Gastroesophageal sphincter (tissue), 4 donors: ENCODE measurements at regions not wholly inside any gene's neighbourhood (a gene's known extent, or its start where the extent isn't known, plus 50 kb on each side); places are given as distances from the start of the nearest gene placed in this dataset.

Experiments used
- ATAC-seq: fragments of 150-250 bp; one replicate; pipeline ENCODE4 v1.9.1; 2016; ENCODE audit warnings: mild to moderate bottlenecking, moderate library complexity
- H3K27ac ChIP-seq, 4 donors: fragments of 200-600 bp; sonication (generic) in 3 of 4; 1 replicate in 3 of 4; 2 replicates in 1 of 4; pipeline ENCODE4 v1.5.1; 2016 to 2019
- H3K27me3 ChIP-seq: fragments of 200-600 bp; sonication (generic); one replicate; pipeline ENCODE4 v1.5.1; 2019
- H3K36me3 ChIP-seq, 2 donors: fragments of 200-600 bp; sonication (generic); one replicate each; pipeline ENCODE4 v1.5.1; 2019; ENCODE audit warnings: control low read depth in 1 of 2
- H3K4me1 ChIP-seq, 3 donors: fragments of 200-600 bp; sonication (generic); 1 replicate in 2 of 3; 2 replicates in 1 of 3; pipeline ENCODE4 v1.5.1; 2016 to 2019; ENCODE audit warnings: control low read depth in 2 of 3
- H3K4me3 ChIP-seq, 2 donors: fragments of 200-600 bp; sonication (generic); one replicate each; pipeline ENCODE4 v1.5.1; 2019; ENCODE audit warnings: mild to moderate bottlenecking in 1 of 2, moderate library complexity in 1 of 2
- H3K9me3 ChIP-seq, 3 donors: fragments of 200-600 bp; sonication (generic); one replicate each; pipeline ENCODE4 v1.5.1; 2017 to 2019; ENCODE audit warnings: control low read depth in 2 of 3
- EP300 ChIP-seq: sonication (generic); formaldehyde crosslinking; IDR thresholded peaks from one replicate; pipeline ENCODE4 v1.6.1; 2017; ENCODE audit warnings: antibody characterized with exemption, mild to moderate bottlenecking
- POLR2A ChIP-seq, 2 donors: fragments of 450-650 bp; IDR thresholded peaks; one replicate each; pipeline ENCODE4 v1.6.1; 2017; ENCODE audit warnings: antibody characterized with exemption in 2 of 2, mild to moderate bottlenecking in 2 of 2, moderate library complexity in 1 of 2
- POLR2AphosphoS5 ChIP-seq: sonication (generic); formaldehyde crosslinking; IDR thresholded peaks from one replicate; pipeline ENCODE4 v1.6.1; 2017; ENCODE audit warnings: antibody characterized with exemption
- WGBS, 2 donors: methylation state at CpG; one replicate each; pipeline ENCODE4 v1.1.5; 2018; ENCODE audit warnings: low coverage in 1 of 2; 5-methylcytosine and 5-hydroxymethylcytosine counted together
- TF ChIP-seq, protein P1 (sequence below), 4 experiments: fragments of 200-600 bp in 2 of 4; fragments of 450-650 bp in 2 of 4; sonication (generic) in 1 of 4; IDR thresholded peaks; one replicate each; pipeline ENCODE4 v1.5.1; 2017 to 2019; ENCODE audit warnings: antibody characterized with exemption in 4 of 4, mild to moderate bottlenecking in 2 of 4, moderate library complexity in 2 of 4

DNA sequence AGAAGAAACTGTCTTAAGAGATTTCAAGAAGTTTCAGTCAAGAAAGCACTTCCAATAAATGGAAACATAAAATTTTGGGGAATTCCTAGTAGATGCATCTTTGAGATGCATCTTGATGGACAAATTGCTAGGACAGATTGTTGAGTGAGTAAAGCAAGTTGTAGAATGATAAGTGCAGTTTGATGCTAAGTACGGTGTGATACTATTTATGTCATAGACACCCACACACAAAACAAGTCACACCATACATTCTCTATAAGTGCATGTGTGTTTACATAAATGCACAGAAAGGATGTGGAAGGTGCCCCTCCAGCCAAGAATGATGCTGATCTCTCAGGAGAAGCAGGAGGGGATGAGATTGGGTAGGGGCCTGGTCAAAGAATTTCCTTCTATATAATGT lies 375.7 kb downstream of the FOXO1 start:
- H3K4me1 ChIP-seq, result no peaks in the 10 kb centered on the region
- H3K4me3 ChIP-seq, result no peak overlapping the region
- no peak for TF ChIP-seq EP300
- no peak for TF ChIP-seq POLR2AphosphoS5
- TF ChIP-seq, protein P1, sequence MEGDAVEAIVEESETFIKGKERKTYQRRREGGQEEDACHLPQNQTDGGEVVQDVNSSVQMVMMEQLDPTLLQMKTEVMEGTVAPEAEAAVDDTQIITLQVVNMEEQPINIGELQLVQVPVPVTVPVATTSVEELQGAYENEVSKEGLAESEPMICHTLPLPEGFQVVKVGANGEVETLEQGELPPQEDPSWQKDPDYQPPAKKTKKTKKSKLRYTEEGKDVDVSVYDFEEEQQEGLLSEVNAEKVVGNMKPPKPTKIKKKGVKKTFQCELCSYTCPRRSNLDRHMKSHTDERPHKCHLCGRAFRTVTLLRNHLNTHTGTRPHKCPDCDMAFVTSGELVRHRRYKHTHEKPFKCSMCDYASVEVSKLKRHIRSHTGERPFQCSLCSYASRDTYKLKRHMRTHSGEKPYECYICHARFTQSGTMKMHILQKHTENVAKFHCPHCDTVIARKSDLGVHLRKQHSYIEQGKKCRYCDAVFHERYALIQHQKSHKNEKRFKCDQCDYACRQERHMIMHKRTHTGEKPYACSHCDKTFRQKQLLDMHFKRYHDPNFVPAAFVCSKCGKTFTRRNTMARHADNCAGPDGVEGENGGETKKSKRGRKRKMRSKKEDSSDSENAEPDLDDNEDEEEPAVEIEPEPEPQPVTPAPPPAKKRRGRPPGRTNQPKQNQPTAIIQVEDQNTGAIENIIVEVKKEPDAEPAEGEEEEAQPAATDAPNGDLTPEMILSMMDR (IDR thresholded peaks at IDR 0.05), result no peak
- no peak for TF ChIP-seq POLR2A (IDR thresholded peaks at IDR 0.05)
- H3K27me3 ChIP-seq, result no peaks in the 10 kb centered on the region
- 75% methylated on average over 1 of the region's 1 CpG; no CpG with 5 or more reads in 1 of the 2 donors for WGBS, 2 donors
- H3K9me3 ChIP-seq, result no peaks in the 10 kb centered on the region
- no peak for ATAC-seq
- no peak overlapping the region for H3K27ac ChIP-seq
- H3K36me3 ChIP-seq, result no peaks in the 10 kb centered on the region

DNA sequence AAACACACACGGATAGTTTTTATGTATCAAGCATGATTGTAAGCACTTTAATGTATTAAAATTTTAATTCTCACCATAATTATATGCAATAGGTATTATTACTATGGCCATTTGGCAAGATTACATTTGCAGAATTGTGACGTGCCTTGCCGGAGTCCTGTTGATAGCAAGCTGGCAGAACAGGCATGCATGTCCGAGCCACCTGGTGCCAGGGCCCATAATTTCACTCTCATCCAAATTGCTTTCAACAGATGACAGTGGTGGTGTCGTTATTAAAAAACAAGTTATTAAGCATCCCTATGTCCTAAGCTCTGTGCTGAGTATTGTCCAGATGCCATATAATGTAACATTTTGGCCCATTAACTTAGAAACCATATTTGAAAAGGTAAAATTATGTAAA lies 374.3 kb downstream of the FOXO1 start:
- TF ChIP-seq POLR2A (IDR thresholded peaks at IDR 0.05), result no peak
- no peak for TF ChIP-seq EP300
- no peak for TF ChIP-seq POLR2AphosphoS5
- peaks cover 0 to 11% (median 0%) of the 10 kb centered on the region in 3 donors for H3K9me3 ChIP-seq
- no peaks in the 10 kb centered on the region for H3K27me3 ChIP-seq
- no peaks in the 10 kb centered on the region for H3K36me3 ChIP-seq
- H3K4me3 ChIP-seq, result no peak overlapping the region
- no peak overlapping the region for H3K27ac ChIP-seq
- H3K4me1 ChIP-seq, result no peaks in the 10 kb centered on the region
- no peak for ATAC-seq
- WGBS, 2 donors, result 92% methylated on average over 5 of the region's 5 CpGs; no CpG with 5 or more reads in 1 of the 2 donors

DNA sequence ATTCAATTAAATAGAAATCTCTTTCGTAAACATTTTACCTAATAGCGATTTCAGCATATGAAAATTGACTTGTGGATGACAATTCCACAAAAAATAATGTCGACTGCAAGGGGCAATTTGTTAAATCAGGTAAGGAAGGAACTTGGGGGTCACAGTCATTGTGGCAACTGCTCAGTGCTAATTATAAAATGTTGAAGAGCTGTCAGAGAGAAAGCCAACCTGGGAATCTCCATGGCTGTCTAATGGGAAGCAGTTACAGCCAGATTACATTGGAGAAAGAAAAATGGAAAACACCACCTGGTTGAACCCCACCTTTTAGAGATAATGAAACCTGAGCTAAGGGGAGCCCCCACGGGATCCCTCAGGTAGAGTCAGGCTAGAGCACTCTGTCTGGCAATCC lies 373.9 kb downstream of the FOXO1 start:
- Histone ChIP-seq H3K27ac (no peak overlapping the region), H3K9me3 (peaks cover 0 to 11% (median 0%) of the 10 kb centered on the region in 3 donors), H3K4me1 (no peaks in the 10 kb centered on the region), H3K36me3 (no peaks in the 10 kb centered on the region), H3K27me3 (no peaks in the 10 kb centered on the region), H3K4me3 (no peak overlapping the region)
- ATAC-seq, result no peak
- TF ChIP-seq POLR2A (IDR thresholded peaks at IDR 0.05), result no peak
- no peak for TF ChIP-seq EP300
- TF ChIP-seq, protein P1 (IDR thresholded peaks at IDR 0.05), result no peak
- TF ChIP-seq POLR2AphosphoS5, result no peak
- WGBS, 2 donors, result 66 to 94% methylated on average over 4 of the region's 4 CpGs

DNA sequence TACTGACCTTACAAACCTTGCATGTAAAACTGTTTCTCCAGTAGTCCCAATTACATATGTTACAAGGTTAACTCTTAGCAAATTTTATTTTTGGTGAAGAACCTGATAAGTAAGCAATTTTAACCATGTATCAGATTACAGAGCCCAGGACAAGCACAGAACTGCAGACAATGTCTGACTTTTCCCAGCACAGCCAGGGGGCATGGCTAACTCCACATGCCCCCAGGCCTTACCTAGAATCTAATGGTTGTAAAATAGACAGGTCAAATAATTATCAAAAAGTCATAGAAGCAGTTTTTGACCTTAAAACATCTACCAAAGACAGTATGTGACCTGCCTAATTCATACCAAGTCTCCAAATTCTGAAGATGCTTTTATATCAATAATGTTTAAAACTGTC lies 364.1 kb downstream of the FOXO1 start:
- H3K27ac ChIP-seq, result no peak overlapping the region
- peaks cover 0 to 10% (median 0%) of the 10 kb centered on the region in 3 donors for H3K9me3 ChIP-seq
- no peaks in the 10 kb centered on the region for H3K36me3 ChIP-seq
- H3K4me1 ChIP-seq, result no peaks in the 10 kb centered on the region
- TF ChIP-seq, protein P1 (IDR thresholded peaks at IDR 0.05), result no peak
- TF ChIP-seq POLR2A (IDR thresholded peaks at IDR 0.05), result no peak
- TF ChIP-seq EP300, result no peak
- TF ChIP-seq POLR2AphosphoS5, result no peak
- ATAC-seq, result no peak
- no peaks in the 10 kb centered on the region for H3K27me3 ChIP-seq
- no peak overlapping the region for H3K4me3 ChIP-seq

DNA sequence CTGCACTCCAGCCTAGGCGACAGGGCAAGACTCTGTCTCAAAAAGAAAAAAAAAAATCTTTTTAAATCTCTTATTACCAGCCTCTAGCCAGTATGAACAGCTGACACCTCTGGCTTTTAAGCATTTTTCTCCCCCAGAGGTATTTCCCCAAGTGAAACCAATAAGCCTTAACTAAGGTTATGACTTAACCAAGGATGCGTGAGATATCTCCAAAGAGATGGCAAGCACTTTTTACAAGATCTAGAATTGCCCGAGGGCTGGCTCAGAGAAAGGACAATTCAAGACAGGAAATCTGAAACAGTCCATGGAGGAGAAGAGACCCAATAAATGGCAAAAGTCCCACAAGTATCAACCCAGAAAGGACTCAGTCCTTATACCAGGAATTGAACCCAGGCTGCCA lies 362.1 kb downstream of the FOXO1 start:
- H3K36me3 ChIP-seq, result no peaks in the 10 kb centered on the region
- H3K4me1 ChIP-seq, result no peaks in the 10 kb centered on the region
- TF ChIP-seq POLR2AphosphoS5 (no peak), EP300 (no peak), POLR2A (IDR thresholded peaks at IDR 0.05) (no peak)
- TF ChIP-seq, protein P1 (IDR thresholded peaks at IDR 0.05), result no peak
- H3K27ac ChIP-seq, result no peak overlapping the region
- no peak for ATAC-seq
- peaks cover 0 to 10% (median 0%) of the 10 kb centered on the region in 3 donors for H3K9me3 ChIP-seq
- no peak overlapping the region for H3K4me3 ChIP-seq
- no peaks in the 10 kb centered on the region for H3K27me3 ChIP-seq
- 33 to 80% methylated on average over 1 to 2 of the region's 3 CpGs for WGBS, 2 donors
